G401.6 (cell line): ENCODE measurements at regions not wholly inside any gene's neighbourhood (a gene's known extent, or its start where the extent isn't known, plus 50 kb on each side); places are given as distances from the start of the nearest gene placed in this dataset.

Experiments used
- FAIRE-seq: peaks from 2 replicates; lab custom pipeline; 2012; peaks lifted over from hg19 to GRCh38; lab: Jason Lieb, UNC

GRCh38 chr5:135700731-135701130 lies 121.9 kb upstream of the CXCL14 start:
- no peak for FAIRE-seq

DNA sequence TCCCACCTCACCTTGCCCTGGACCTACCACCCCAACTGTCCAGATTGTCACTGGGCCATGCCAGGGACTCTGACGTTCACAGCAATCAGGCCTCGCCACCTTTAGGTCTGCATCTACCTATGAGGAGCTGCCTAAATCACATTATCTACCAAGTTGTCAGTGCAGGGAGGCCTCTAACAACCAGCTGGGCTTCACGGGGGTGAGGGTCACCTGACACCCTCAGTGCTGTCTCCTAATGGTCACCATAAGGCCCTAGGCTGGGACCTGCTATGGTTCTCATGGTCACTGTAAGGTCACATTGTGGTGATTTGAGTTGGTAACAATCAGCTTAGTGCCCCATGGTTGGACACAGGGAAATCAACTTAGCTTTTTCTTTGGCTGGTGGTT lies 119.2 kb upstream of the CXCL14 start:
- FAIRE-seq: no peak

- FAIRE-seq: no peak
Observed at GRCh38 chr5:135697251-135697958, 118.6 kb upstream of the CXCL14 start.

DNA sequence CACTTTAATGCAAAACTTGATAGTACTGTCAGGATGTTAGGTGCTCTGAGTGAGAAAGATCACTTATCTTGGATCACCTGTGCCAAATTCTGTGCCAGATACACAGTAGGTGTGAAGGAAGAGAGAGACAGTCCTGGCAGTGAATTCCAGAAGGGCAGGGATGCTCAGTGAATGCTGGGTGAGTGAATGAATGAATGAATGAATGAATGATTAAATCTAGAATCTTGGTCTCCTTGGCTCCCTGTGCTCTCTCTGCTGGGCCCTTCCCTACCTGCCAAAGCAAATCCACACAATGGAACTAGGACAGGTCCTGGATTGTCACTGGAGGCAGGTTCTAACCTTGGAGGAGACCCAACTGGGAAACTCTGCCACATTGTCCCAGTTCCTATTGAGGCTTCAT lies 117.5 kb upstream of the CXCL14 start:
- FAIRE-seq: no peak

DNA sequence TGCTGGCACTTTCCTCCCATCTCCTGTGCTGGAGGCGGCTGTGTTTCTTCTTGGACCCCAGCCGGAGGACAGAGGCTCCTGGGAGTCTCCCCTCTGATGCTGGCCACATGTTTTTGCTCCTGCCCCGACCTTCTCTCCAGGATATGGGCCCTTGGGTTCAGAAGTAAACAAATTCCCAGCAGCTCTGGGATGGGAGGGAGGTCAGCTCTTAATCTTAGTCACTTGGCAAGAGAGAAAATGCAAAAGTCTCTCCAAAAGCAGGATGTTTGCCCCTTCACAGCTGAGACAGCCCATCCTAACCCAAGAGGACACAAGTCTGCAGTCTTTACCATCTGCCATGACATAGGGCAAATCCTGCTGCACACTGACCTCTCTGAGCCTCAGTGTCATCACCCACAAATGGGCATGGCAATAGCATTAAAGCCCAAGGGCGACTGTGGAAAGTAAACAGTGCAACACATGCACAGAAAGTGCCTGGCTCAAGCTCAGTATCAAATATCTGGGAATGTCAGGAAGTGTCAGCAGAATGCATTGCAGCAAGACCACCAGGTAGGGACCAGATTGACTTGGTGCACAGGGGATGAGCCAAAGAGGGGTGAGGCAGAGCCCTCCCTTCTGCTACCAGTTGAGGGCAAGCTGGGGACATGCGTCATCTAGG lies 117.0 kb upstream of the CXCL14 start:
- FAIRE-seq: no peak

GRCh38 chr5:135694906-135695305 lies 116.1 kb upstream of the CXCL14 start:
- FAIRE-seq: no peak

DNA sequence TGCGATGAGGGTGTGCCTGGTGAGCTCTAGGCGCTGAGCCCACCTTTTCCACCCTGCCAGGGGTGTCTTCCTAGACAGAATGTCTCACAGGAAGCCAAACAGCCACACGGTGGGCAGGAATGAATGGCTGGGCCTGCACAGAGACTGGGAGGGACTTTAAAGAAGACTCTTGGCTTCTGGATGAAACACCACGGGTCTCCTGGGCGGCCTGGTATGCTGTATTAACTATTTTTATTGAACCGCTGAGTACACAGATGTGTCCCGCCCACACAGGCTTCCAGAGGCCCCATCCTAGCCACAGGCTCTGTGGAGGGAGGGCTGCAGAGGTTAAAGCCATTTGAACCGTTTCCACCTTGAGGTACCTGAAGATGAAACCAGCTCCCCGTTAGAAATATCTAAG lies 115.2 kb upstream of the CXCL14 start:
- FAIRE-seq: no peak

DNA sequence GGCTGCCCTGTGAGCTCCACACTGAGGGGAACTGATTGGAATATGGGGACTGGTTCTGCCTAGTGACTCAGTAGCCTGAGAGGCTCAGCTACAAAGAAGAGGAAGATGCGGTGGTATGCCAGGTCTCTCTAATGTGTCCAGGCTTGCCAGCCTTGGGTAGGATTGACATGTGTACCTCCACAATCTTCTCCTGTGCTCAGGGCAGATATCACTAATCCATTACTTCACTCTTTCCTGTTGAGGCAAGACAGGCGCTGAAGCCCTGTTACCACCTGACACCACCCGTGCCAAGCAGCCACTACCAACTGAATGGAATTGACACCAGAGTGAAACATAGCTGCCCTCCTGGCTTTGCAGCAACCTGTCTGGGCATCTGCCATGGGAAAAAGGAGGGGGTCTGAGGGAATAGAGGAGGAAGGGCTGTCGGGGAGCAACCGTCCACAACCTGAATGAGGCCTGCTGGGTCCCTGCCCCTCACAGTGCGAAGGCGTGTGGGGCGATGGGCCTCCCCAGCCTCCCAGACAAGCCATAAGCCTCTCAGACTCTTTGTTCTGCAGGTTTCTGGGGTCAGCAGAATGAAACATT lies 114.7 kb upstream of the CXCL14 start:
- FAIRE-seq: no peak

GRCh38 chr5:135691044-135691443 lies 112.3 kb upstream of the CXCL14 start:
- no peak for FAIRE-seq

- no peak for FAIRE-seq
Observed at GRCh38 chr5:135690466-135690865, 111.7 kb upstream of the CXCL14 start.

DNA sequence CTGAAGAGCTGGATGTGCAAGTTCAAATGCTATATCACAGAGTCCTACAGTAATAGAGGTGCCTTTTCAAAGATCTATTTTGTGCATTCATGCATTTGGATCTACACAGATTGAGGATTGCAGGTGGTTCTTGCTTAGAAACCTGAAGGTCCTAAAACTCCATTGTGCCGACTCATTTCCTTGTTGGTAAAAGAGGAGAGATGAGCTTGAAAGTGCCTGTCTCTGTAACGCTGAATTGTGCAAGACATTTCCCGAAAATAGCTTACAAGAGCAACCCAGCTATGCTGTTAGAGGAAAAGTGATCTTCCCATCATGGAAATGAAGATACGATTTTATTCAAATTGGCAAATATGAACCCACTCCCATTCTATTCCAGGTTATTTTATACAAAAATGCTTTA lies 110.7 kb upstream of the CXCL14 start:
- FAIRE-seq: no peak

GRCh38 chr5:135688385-135688784 lies 109.6 kb upstream of the CXCL14 start:
- no peak for FAIRE-seq

- FAIRE-seq: no peak
Observed at GRCh38 chr5:135683189-135683588, 104.4 kb upstream of the CXCL14 start.

- no peak for FAIRE-seq
Observed at GRCh38 chr5:135680713-135681112, 101.9 kb upstream of the CXCL14 start.

DNA sequence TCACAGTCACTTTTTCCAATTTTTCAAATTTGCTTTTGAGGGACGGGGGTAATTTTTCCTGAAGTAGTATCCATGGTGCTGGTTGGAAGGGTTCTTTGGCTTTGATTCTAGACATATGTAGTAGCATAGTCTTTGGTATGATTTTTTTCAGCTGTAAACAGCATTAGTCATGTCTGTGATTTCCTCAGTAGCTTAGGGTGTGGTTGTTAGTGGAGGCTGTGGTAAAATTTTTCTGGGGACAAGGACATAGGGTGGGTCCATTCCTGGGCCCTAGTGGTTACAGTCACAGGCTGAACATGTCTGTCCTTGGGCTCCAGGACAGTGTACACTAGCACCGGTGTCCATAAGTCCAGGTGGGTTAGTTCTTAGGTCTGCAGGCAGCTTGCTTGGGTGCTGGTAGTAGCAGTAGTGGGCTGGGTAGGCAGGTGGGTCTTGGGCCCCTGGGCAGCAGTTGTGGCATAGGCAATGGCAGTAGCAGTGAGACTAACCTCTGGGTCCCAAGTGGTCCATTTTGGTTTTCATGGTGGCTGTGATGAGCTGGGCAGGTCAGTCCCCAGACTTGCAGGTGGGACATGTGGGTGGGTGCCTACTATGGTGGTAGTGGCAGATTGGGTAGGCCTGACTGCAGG lies 100.0 kb upstream of the CXCL14 start:
- FAIRE-seq: no peak

DNA sequence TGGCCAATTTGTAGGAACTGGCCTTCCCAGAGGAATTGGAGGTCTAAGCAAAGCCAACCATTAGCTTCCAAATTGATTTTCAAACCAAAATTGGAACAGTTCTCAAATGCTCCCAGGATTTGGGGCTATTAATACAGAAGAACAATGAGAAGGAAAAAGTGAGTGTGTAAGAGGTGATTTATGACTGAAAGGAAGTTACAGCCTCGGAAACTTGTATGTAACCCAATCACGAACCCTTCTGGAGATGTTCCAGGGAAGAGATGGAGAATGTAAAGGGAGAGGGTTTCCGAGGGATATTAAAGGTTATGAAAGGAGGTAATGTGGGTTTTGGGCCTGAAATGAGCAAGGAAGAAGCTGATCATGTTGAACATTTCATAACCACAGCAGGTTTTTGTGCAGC lies 93.2 kb upstream of the CXCL14 start:
- no peak for FAIRE-seq

DNA sequence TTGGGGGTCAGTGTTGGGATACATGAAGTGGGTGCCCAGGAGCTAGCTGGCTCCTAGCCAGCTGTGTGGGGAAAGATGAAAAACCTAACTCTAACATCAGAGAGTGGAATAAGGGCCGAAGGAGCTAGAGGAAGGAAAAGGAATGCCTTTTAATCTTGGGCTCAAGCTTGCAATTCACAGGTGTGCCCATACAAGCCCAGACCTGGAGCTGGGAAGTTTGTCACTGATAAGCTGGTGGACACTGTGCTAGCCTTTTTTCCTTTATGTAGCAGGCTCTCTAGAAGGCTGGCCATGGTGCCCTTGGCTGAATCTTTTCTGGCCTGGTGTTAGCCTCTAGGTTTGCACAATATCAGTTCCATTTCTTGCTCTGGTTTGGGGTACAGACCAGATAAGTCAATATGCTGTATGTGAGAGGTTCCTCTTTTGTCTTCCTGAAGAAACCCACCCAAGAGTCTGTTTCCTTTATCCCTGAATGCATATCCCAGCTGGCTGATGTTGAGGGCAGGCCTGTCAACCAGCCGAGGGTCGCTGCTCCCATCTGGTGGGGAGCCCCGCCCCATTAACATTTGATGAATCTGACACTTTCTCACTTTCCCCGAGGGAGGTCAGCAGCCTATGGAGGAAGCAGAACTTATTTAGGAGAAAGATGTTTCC lies 92.4 kb upstream of the CXCL14 start:
- FAIRE-seq: no peak

GRCh38 chr5:135670588-135670987 lies 91.8 kb upstream of the CXCL14 start:
- FAIRE-seq: no peak

- no peak for FAIRE-seq
Observed at GRCh38 chr5:135669416-135669815, 90.6 kb upstream of the CXCL14 start.

DNA sequence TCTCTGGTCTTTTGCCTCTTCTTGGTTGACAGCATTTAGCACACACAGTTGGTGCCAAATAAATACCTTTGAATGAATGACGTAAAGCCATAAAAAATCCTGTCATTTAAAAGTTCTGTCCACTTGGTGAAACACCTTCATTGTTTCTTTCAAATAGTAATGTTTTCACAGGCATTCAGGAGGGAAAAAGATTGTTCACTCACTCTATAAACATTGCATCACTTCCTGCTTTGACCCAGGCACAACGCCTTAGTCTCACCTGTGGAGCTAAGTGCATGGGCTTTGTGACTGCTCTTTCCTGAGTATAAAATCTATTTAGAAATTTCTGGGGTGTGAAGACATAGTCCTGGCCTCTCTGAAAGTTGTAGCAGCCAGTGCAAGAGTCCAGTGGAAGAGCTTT lies 88.9 kb upstream of the CXCL14 start:
- FAIRE-seq: no peak

DNA sequence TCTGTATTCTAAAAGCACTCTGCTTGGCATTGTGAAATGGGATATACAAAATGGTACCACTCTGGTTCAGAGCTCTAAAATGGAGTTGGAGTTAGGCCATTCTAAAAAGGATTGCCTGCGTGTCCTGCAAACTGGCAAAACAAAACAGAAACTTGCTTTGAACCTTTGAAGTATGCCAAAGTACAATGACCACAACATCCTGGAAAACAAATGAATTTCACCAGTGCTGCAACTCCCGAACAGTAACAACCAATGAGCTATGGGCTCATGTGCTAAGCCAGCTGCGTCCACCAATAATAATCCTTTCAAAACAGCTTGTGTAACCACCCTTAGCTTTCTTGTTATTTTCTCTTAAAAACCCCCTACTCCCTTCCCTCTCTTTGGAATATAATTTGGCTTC lies 88.4 kb upstream of the CXCL14 start:
- no peak for FAIRE-seq

DNA sequence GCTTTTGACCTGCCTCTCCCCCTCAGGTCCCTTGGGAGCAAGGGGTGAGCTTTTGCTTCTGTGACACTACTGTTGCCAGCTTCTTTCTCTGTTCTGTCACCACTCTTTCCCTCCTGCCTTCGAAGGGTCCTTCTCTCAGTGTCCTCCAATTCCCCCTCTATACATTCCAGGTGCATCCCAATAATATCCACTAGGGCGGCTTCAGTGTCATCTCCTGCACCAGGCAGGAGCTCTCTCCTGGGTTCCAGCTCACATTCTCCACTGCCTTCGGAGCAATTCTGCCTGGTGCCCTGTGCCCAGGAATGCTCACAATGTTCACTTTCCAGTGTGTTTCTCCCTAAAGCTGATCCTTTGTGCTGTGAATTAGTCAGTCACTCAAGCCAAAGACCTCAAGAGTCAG lies 83.9 kb upstream of the CXCL14 start:
- no peak for FAIRE-seq

GRCh38 chr5:135662061-135662481 lies 83.3 kb upstream of the CXCL14 start:
- no peak for FAIRE-seq
